ENCODE measurements at regions not wholly inside any gene's neighbourhood (a gene's known extent, or its start where the extent isn't known, plus 50 kb on each side); places are given as distances from the start of the nearest gene placed in this dataset.
A peak's percentile ranks its signal among the peaks of the same experiment; 100 is the strongest.
"Not testable (repeated sequence)": the region's sequence is repeated elsewhere in the genome, so short reads cannot be mapped to it uniquely, and the experiment has no call there.

GRCh38 chr1:76687307-76688175 lies 179.7 kb upstream of the ST6GALNAC5 start:
- peak overlapping the region; percentile 57 for H3K27ac Mint-ChIP-seq (ENCODE audit: unreplicated experiment)
- H3K4me3 Mint-ChIP-seq (ENCODE audit: unreplicated experiment) = no peak overlapping the region

GRCh38 chr1:76690766-76691165 lies 176.5 kb upstream of the ST6GALNAC5 start:
- peak overlapping the region; percentile 89 for H3K27ac Mint-ChIP-seq (ENCODE audit: unreplicated experiment)
- TF ChIP-seq CTCF (IDR thresholded peaks at IDR 0.05) = no peak
- H3K36me3 Mint-ChIP-seq (ENCODE audit: unreplicated experiment) = peaks cover 1% of the 10 kb centered on the region
- H3K4me3 Mint-ChIP-seq (ENCODE audit: unreplicated experiment) = no peak overlapping the region
- no peak for DNase-seq (ENCODE audit: extremely low spot score, unreplicated experiment)
- H3K9me3 Mint-ChIP-seq (ENCODE audit: unreplicated experiment) = peaks cover 5% of the 10 kb centered on the region
- no peaks in the 10 kb centered on the region for H3K27me3 Mint-ChIP-seq (ENCODE audit: unreplicated experiment)
- peaks cover 40% of the 10 kb centered on the region for H3K4me1 Mint-ChIP-seq (ENCODE audit: unreplicated experiment)

More at GRCh38 chr1:76687307-76688175, 179.7 kb upstream of the ST6GALNAC5 start:
- Mint-ChIP-seq H3K27me3 (ENCODE audit: unreplicated experiment) (no peaks in the 10 kb centered on the region), H3K4me1 (ENCODE audit: unreplicated experiment) (peaks cover 36% of the 10 kb centered on the region), H3K36me3 (ENCODE audit: unreplicated experiment) (peaks cover 1% of the 10 kb centered on the region), H3K9me3 (ENCODE audit: unreplicated experiment) (no peaks in the 10 kb centered on the region)
- no peak for DNase-seq (ENCODE audit: extremely low spot score, unreplicated experiment)
- no peak for TF ChIP-seq CTCF (IDR thresholded peaks at IDR 0.05)

GRCh38 chr1:76695535-76695934 lies 171.7 kb upstream of the ST6GALNAC5 start:
- Mint-ChIP-seq H3K27me3 (ENCODE audit: unreplicated experiment) (no peaks in the 10 kb centered on the region), H3K27ac (ENCODE audit: unreplicated experiment) (no peak overlapping the region), H3K4me3 (ENCODE audit: unreplicated experiment) (no peak overlapping the region), H3K4me1 (ENCODE audit: unreplicated experiment) (peaks cover 31% of the 10 kb centered on the region), H3K9me3 (ENCODE audit: unreplicated experiment) (peaks cover 5% of the 10 kb centered on the region), H3K36me3 (ENCODE audit: unreplicated experiment) (no peaks in the 10 kb centered on the region)
- no peak for DNase-seq (ENCODE audit: extremely low spot score, unreplicated experiment)
- TF ChIP-seq CTCF (IDR thresholded peaks at IDR 0.05) = no peak

GRCh38 chr1:76697361-76697760 lies 169.9 kb upstream of the ST6GALNAC5 start:
- H3K36me3 Mint-ChIP-seq (ENCODE audit: unreplicated experiment) = no peaks in the 10 kb centered on the region
- no peak for TF ChIP-seq CTCF (IDR thresholded peaks at IDR 0.05)
- no peak for DNase-seq (ENCODE audit: extremely low spot score, unreplicated experiment)
- no peak overlapping the region for H3K4me3 Mint-ChIP-seq (ENCODE audit: unreplicated experiment)
- H3K27ac Mint-ChIP-seq (ENCODE audit: unreplicated experiment) = no peak overlapping the region
- H3K4me1 Mint-ChIP-seq (ENCODE audit: unreplicated experiment) = peaks cover 18% of the 10 kb centered on the region
- H3K27me3 Mint-ChIP-seq (ENCODE audit: unreplicated experiment) = no peaks in the 10 kb centered on the region
- peaks cover 5% of the 10 kb centered on the region for H3K9me3 Mint-ChIP-seq (ENCODE audit: unreplicated experiment)

- not testable (repeated sequence) for H3K9me3 Mint-ChIP-seq (ENCODE audit: unreplicated experiment); H3K36me3 Mint-ChIP-seq (ENCODE audit: unreplicated experiment); H3K27me3 Mint-ChIP-seq (ENCODE audit: unreplicated experiment); DNase-seq (ENCODE audit: extremely low spot score, unreplicated experiment); H3K27ac Mint-ChIP-seq (ENCODE audit: unreplicated experiment); H3K4me3 Mint-ChIP-seq (ENCODE audit: unreplicated experiment)
- H3K4me1 Mint-ChIP-seq (ENCODE audit: unreplicated experiment) = peaks cover 18% of the 10 kb centered on the region
Observed at GRCh38 chr1:76699646-76700045, 167.6 kb upstream of the ST6GALNAC5 start.

- H3K4me1 Mint-ChIP-seq (ENCODE audit: unreplicated experiment) = peaks cover 18% of the 10 kb centered on the region
- H3K4me3 Mint-ChIP-seq (ENCODE audit: unreplicated experiment); H3K27me3 Mint-ChIP-seq (ENCODE audit: unreplicated experiment); H3K9me3 Mint-ChIP-seq (ENCODE audit: unreplicated experiment); DNase-seq (ENCODE audit: extremely low spot score, unreplicated experiment); H3K27ac Mint-ChIP-seq (ENCODE audit: unreplicated experiment); H3K36me3 Mint-ChIP-seq (ENCODE audit: unreplicated experiment): not testable (repeated sequence)
Observed at GRCh38 chr1:76700200-76700599, 167.1 kb upstream of the ST6GALNAC5 start.

Data from osteocyte (in vitro differentiated cells).